Vagina (tissue), 2 donors: ENCODE measurements at regions not wholly inside any gene's neighbourhood (a gene's known extent, or its start where the extent isn't known, plus 50 kb on each side); places are given as distances from the start of the nearest gene placed in this dataset.

Experiments used
- DNase-seq, 2 donors: peaks; one replicate each; pipeline ENCODE4 v3.0.0-alpha.2; 2017; ENCODE audit errors: extremely low spot score in 2 of 2
- H3K27ac ChIP-seq: fragments of 200-600 bp; sonication (generic); one replicate; pipeline ENCODE4 v1.5.1; 2019
- H3K27me3 ChIP-seq: fragments of 200-600 bp; sonication (generic); one replicate; pipeline ENCODE4 v1.5.1; 2019
- H3K36me3 ChIP-seq, 2 donors: fragments of 200-600 bp; sonication (generic); one replicate each; pipeline ENCODE4 v1.5.1; 2017 to 2019
- H3K4me1 ChIP-seq: fragments of 200-600 bp; sonication (generic); one replicate; pipeline ENCODE4 v1.5.1; 2019
- H3K4me3 ChIP-seq, 2 donors: fragments of 200-600 bp; sonication (generic); 1 replicate in 1 of 2; 2 replicates in 1 of 2; pipeline ENCODE4 v1.5.1; 2016 to 2019
- H3K9me3 ChIP-seq: fragments of 200-600 bp; sonication (generic); one replicate; pipeline ENCODE4 v1.5.1; 2019
- CTCF ChIP-seq, 3 experiments: fragments of 450-650 bp in 2 of 3; fragments of 200-600 bp in 1 of 3; sonication (generic) in 1 of 3; IDR thresholded peaks; one replicate each; pipeline ENCODE4 v1.5.1; 2017 to 2019; ENCODE audit warnings: antibody characterized with exemption in 3 of 3, mild to moderate bottlenecking in 2 of 3, moderate library complexity in 2 of 3
- POLR2A ChIP-seq, 2 donors: fragments of 450-650 bp; IDR thresholded peaks; one replicate each; pipeline ENCODE4 v1.6.1; 2017; ENCODE audit warnings: antibody characterized with exemption in 2 of 2, mild to moderate bottlenecking in 2 of 2, moderate library complexity in 2 of 2
- POLR2AphosphoS5 ChIP-seq, 2 donors: sonication (generic); formaldehyde crosslinking; IDR thresholded peaks; one replicate each; pipeline ENCODE4 v1.9.0; 2017; ENCODE audit warnings: antibody characterized with exemption in 2 of 2, mild to moderate bottlenecking in 2 of 2, low read depth in 1 of 2; ENCODE audit not compliant: insufficient read depth in 1 of 2
- intact Hi-C: fragments of 100-400 bp; cut with DNase I; formaldehyde crosslinking; loops from one replicate; pipeline ENCODE4 v1.15.1; 2023

DNA sequence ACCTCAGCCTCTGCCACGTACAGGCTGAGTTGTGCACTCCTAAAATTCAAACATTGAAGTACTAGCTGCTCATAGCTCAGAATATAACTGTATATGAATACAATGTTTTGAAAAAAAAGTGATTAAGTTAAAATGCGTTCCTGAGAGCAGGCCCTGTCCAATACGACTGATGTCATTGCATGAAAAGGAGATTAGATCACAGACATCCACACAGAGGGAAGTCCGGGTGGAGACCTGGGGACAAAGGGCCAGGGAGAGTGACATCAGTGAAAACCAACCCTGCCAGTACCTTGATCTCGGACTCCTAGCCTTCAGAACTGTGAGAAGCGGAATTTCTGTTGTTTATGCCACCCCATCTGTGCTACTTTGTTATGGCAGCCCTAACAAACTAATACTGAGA is 311.4 kb upstream of the NR2F2 start:
- Histone ChIP-seq H3K27me3 (no peaks in the 10 kb centered on the region), H3K4me3 (no peak overlapping the region), H3K36me3 (no peaks in the 10 kb centered on the region), H3K27ac (no peak overlapping the region), H3K9me3 (no peaks in the 10 kb centered on the region), H3K4me1 (no peaks in the 10 kb centered on the region)
- intact Hi-C loops: no loop called here
- no peak for DNase-seq
- no peak for TF ChIP-seq CTCF (IDR thresholded peaks at IDR 0.05)
- no peak for TF ChIP-seq POLR2A (IDR thresholded peaks at IDR 0.05)
- no peak for TF ChIP-seq POLR2AphosphoS5 (IDR thresholded peaks at IDR 0.05; ENCODE audit: insufficient read depth in 1 of 2, low read depth in 1 of 2)

DNA sequence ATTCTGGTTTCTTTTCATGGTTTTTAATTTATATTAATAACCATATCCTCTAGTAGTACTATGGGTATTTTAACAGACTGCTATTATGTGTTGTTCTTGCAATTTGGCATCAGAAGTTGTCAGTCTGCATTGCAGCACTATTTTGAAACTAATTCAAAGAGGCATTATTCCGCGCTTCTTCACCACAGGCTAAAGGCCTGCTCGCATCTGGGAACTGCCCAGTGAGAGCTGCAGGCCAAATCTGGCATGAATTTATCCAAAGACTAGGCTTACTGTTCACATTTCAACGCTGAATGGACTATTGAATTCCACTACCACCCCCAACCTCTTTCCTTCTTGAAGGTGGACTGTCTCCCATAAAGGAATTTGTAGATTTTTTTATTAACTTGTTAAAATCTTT is 310.4 kb upstream of the NR2F2 start:
- no peak overlapping the region for H3K4me3 ChIP-seq
- H3K27me3 ChIP-seq: no peaks in the 10 kb centered on the region
- DNase-seq: no peak
- H3K27ac ChIP-seq: no peak overlapping the region
- H3K4me1 ChIP-seq: no peaks in the 10 kb centered on the region
- H3K9me3 ChIP-seq: no peaks in the 10 kb centered on the region
- intact Hi-C loops: no loop called here
- TF ChIP-seq POLR2AphosphoS5 (IDR thresholded peaks at IDR 0.05; ENCODE audit: insufficient read depth in 1 of 2, low read depth in 1 of 2): no peak
- no peaks in the 10 kb centered on the region for H3K36me3 ChIP-seq

DNA sequence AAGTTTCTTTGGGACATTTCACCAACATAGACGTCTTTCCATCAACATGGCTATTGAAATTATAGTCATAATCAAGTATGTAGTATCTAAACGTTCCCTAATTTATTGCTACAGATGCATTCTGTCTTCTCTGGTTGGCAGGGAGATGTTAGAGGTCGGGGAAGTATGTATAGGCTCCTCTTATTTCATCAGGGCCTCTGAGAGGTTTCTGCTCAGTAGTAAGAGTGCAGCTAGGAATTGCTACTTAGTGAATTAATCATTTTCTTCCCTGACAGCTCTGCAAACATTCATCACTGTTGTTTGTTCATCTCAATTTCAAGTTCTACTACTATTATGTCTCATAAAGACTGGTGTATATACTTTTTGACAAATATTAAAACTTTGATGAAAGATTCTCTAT is 309.7 kb upstream of the NR2F2 start:
- H3K36me3 ChIP-seq: no peaks in the 10 kb centered on the region
- DNase-seq: no peak
- no peak for TF ChIP-seq CTCF (IDR thresholded peaks at IDR 0.05)
- no peak for TF ChIP-seq POLR2A (IDR thresholded peaks at IDR 0.05)
- no peak for TF ChIP-seq POLR2AphosphoS5 (IDR thresholded peaks at IDR 0.05; ENCODE audit: insufficient read depth in 1 of 2, low read depth in 1 of 2)

GRCh38 chr15:96023081-96023480 is 307.4 kb upstream of the NR2F2 start:
- Histone ChIP-seq H3K4me3 (no peak overlapping the region), H3K36me3 (no peaks in the 10 kb centered on the region), H3K27me3 (no peaks in the 10 kb centered on the region), H3K27ac (no peak overlapping the region), H3K9me3 (no peaks in the 10 kb centered on the region), H3K4me1 (no peaks in the 10 kb centered on the region)
- no peak for DNase-seq
- TF ChIP-seq CTCF (IDR thresholded peaks at IDR 0.05) (no peak), POLR2A (IDR thresholded peaks at IDR 0.05) (no peak), POLR2AphosphoS5 (IDR thresholded peaks at IDR 0.05; ENCODE audit: insufficient read depth in 1 of 2, low read depth in 1 of 2) (no peak)
- intact Hi-C loops: no loop called here

More for the DNA sequence above, 309.7 kb upstream of the NR2F2 start:
- H3K9me3 ChIP-seq: no peaks in the 10 kb centered on the region
- intact Hi-C loops: no loop called here
- H3K27ac ChIP-seq: no peak overlapping the region
- no peak overlapping the region for H3K4me3 ChIP-seq
- no peaks in the 10 kb centered on the region for H3K4me1 ChIP-seq
- no peaks in the 10 kb centered on the region for H3K27me3 ChIP-seq

GRCh38 chr15:96027501-96027900 is 303.0 kb upstream of the NR2F2 start:
- Histone ChIP-seq H3K27ac (no peak overlapping the region), H3K27me3 (no peaks in the 10 kb centered on the region), H3K9me3 (no peaks in the 10 kb centered on the region), H3K36me3 (no peaks in the 10 kb centered on the region), H3K4me1 (peaks cover 4% of the 10 kb centered on the region), H3K4me3 (no peak overlapping the region)
- intact Hi-C loops: no loop called here
- no peak for DNase-seq
- TF ChIP-seq POLR2A (IDR thresholded peaks at IDR 0.05) (no peak), CTCF (IDR thresholded peaks at IDR 0.05) (no peak), POLR2AphosphoS5 (IDR thresholded peaks at IDR 0.05; ENCODE audit: insufficient read depth in 1 of 2, low read depth in 1 of 2) (no peak)

DNA sequence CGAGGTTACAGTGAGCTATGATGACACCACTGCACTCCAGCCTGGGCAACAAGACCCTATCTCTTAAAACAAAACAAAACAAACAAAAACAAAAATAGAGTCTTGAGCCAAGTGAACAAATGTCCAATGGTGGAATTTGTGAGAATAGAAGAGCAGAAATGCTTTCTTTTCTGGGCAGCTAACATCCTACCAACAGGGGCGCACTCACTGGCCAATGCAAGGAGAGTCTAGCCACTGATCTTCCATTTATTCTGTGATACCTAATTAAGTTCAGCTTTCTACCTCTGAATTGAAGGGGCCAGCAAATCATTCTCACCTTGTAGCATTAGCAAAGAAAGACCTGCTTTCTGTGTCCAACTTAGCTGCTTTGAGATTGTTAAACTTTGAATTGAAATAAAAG is 301.9 kb upstream of the NR2F2 start:
- Histone ChIP-seq H3K4me1 (peaks cover 4% of the 10 kb centered on the region), H3K27me3 (no peaks in the 10 kb centered on the region), H3K36me3 (no peaks in the 10 kb centered on the region), H3K27ac (no peak overlapping the region), H3K4me3 (no peak overlapping the region), H3K9me3 (no peaks in the 10 kb centered on the region)
- no peak for DNase-seq
- intact Hi-C loops: no loop called here
- TF ChIP-seq POLR2A (IDR thresholded peaks at IDR 0.05): no peak
- no peak for TF ChIP-seq POLR2AphosphoS5 (IDR thresholded peaks at IDR 0.05; ENCODE audit: insufficient read depth in 1 of 2, low read depth in 1 of 2)
- TF ChIP-seq CTCF (IDR thresholded peaks at IDR 0.05): no peak
